Loucy (cell line): ENCODE measurements at regions not wholly inside any gene's neighbourhood (a gene's known extent, or its start where the extent isn't known, plus 50 kb on each side); places are given as distances from the start of the nearest gene placed in this dataset.

Source experiments
- H2AFZ ChIP-seq: fragments of 200-600 bp; sonication (generic); 2 replicates; pipeline ENCODE4 v1.6.0; 2016; ENCODE audit warnings: antibody characterized with exemption, mild to moderate bottlenecking, low read length, moderate library complexity
- H3F3A ChIP-seq: fragments of 200-600 bp; 2 replicates; pipeline ENCODE4 v1.6.0; 2016; ENCODE audit warnings: antibody characterized with exemption, low read depth, mild to moderate bottlenecking
- H3K27me3 ChIP-seq: fragments of 200-600 bp; sonication (generic); 2 replicates; pipeline ENCODE4 v1.6.1; 2014; ENCODE audit warnings: low read length, mild to moderate bottlenecking; ENCODE audit not compliant: insufficient read depth, poor library complexity, severe bottlenecking
- H3K36me3 ChIP-seq: fragments of 200-600 bp; sonication (generic); 2 replicates; pipeline ENCODE4 v1.6.1; 2016; ENCODE audit warnings: low read length; ENCODE audit not compliant: insufficient read depth
- H3K4me1 ChIP-seq: fragments of 200-600 bp; sonication (generic); 2 replicates; pipeline ENCODE4 v1.5.1; 2014; ENCODE audit warnings: low read length, mild to moderate bottlenecking; ENCODE audit not compliant: insufficient read depth, poor library complexity, severe bottlenecking
- H3K4me2 ChIP-seq: fragments of 200-600 bp; sonication (generic); 2 replicates; pipeline ENCODE4 v1.6.0; 2014; ENCODE audit warnings: antibody characterized with exemption, low read length, low read depth, mild to moderate bottlenecking; ENCODE audit not compliant: poor library complexity, severe bottlenecking
- H3K4me3 ChIP-seq: fragments of 200-600 bp; sonication (generic); 2 replicates; pipeline ENCODE4 v1.5.1; 2014; ENCODE audit warnings: low read length, mild to moderate bottlenecking, mixed read lengths; ENCODE audit not compliant: poor library complexity, severe bottlenecking
- H3K79me2 ChIP-seq: fragments of 200-600 bp; sonication (generic); 2 replicates; pipeline ENCODE4 v1.6.1; 2014; ENCODE audit warnings: low read length; ENCODE audit not compliant: insufficient read depth
- H3K9ac ChIP-seq: fragments of 200-600 bp; sonication (generic); 2 replicates; pipeline ENCODE4 v1.6.0; 2014; ENCODE audit warnings: mild to moderate bottlenecking, low read depth, low read length, moderate library complexity; ENCODE audit not compliant: poor library complexity, severe bottlenecking
- H3K9me2 ChIP-seq: fragments of 200-600 bp; sonication (generic); replicated peaks from 2 replicates; pipeline ENCODE4 v1.6.1; 2016; ENCODE audit warnings: low read depth, low read length, mixed read lengths
- H3K9me3 ChIP-seq: fragments of 200-600 bp; sonication (generic); 2 replicates; pipeline ENCODE4 v1.6.1; 2014; ENCODE audit warnings: mild to moderate bottlenecking, antibody characterized with exemption, low read length, low read depth; ENCODE audit not compliant: insufficient read depth
- H4K20me1 ChIP-seq: fragments of 200-600 bp; sonication (generic); 2 replicates; pipeline ENCODE4 v1.6.0; 2014; ENCODE audit warnings: antibody characterized with exemption, low read length, mild to moderate bottlenecking; ENCODE audit not compliant: insufficient read depth, poor library complexity, severe bottlenecking
- CTCF ChIP-seq: fragments of 200-600 bp; sonication (generic); conservative IDR thresholded peaks from 2 replicates; pipeline ENCODE4 v1.5.1; 2014; ENCODE audit warnings: mild to moderate bottlenecking, antibody characterized with exemption, low read length
- EZH2phosphoT487 ChIP-seq: fragments of 200-600 bp; IDR thresholded peaks from 2 replicates; pipeline ENCODE4 v1.6.1; 2018; ENCODE audit warnings: antibody characterized with exemption, mild to moderate bottlenecking, moderate library complexity, borderline replicate concordance

GRCh38 chr11:44456544-44457300 is 108.7 kb upstream of the CD82 start:
- no peaks in the 10 kb centered on the region for H3K27me3 ChIP-seq
- H3K9me2 ChIP-seq: no peaks in the 10 kb centered on the region
- no peaks in the 10 kb centered on the region for H3K79me2 ChIP-seq
- no peaks in the 10 kb centered on the region for H3K4me1 ChIP-seq
- H3K9ac ChIP-seq: no peak overlapping the region
- TF ChIP-seq CTCF: peak; percentile 54
- TF ChIP-seq EZH2phosphoT487: no peak
- no peak overlapping the region for H3K4me3 ChIP-seq
- H3F3A ChIP-seq: no peaks in the 10 kb centered on the region
- H4K20me1 ChIP-seq: no peaks in the 10 kb centered on the region
- H2AFZ ChIP-seq: no peak overlapping the region
- H3K9me3 ChIP-seq: no peaks in the 10 kb centered on the region
- no peaks in the 10 kb centered on the region for H3K36me3 ChIP-seq
- H3K4me2 ChIP-seq: no peak overlapping the region

GRCh38 chr11:44457862-44458261 is 107.6 kb upstream of the CD82 start:
- Histone ChIP-seq H2AFZ (no peak overlapping the region), H3K9me2 (no peaks in the 10 kb centered on the region), H3K4me2 (no peak overlapping the region), H4K20me1 (no peaks in the 10 kb centered on the region), H3K36me3 (no peaks in the 10 kb centered on the region), H3K79me2 (no peaks in the 10 kb centered on the region), H3K9me3 (no peaks in the 10 kb centered on the region), H3K9ac (no peak overlapping the region), H3K4me3 (no peak overlapping the region), H3F3A (no peaks in the 10 kb centered on the region), H3K4me1 (no peaks in the 10 kb centered on the region), H3K27me3 (no peaks in the 10 kb centered on the region)
- TF ChIP-seq CTCF: no peak
- no peak for TF ChIP-seq EZH2phosphoT487

- H3K27me3 ChIP-seq: no peaks in the 10 kb centered on the region
- TF ChIP-seq EZH2phosphoT487: no peak
- TF ChIP-seq CTCF: no peak
- no peaks in the 10 kb centered on the region for H3K79me2 ChIP-seq
- no peaks in the 10 kb centered on the region for H3F3A ChIP-seq
- H3K4me2 ChIP-seq: no peak overlapping the region
- no peaks in the 10 kb centered on the region; the same call in 1 of the 2 replicates for H3K9me3 ChIP-seq
- H4K20me1 ChIP-seq: no peaks in the 10 kb centered on the region
- no peak overlapping the region for H3K9ac ChIP-seq
- no peak overlapping the region for H3K4me3 ChIP-seq
- H2AFZ ChIP-seq: no peak overlapping the region
- no peaks in the 10 kb centered on the region for H3K9me2 ChIP-seq
- no peaks in the 10 kb centered on the region for H3K4me1 ChIP-seq
- no peaks in the 10 kb centered on the region for H3K36me3 ChIP-seq
These were observed 101.7 kb upstream of the CD82 start for GRCh38 chr11:44463751-44464150.
